Memory B cell (primary cell): ENCODE measurements at regions not wholly inside any gene's neighbourhood (a gene's known extent, or its start where the extent isn't known, plus 50 kb on each side); places are given as distances from the start of the nearest gene placed in this dataset.

Experiments
- ATAC-seq: fragments of 150-1000 bp; cut with Tn5 transposase; 2 replicates; pipeline ENCODE4 v1.10.0; 2021; ENCODE audit warnings: low read depth, mild to moderate bottlenecking, moderate library complexity
- DNase-seq, 2 donors: peaks; one replicate each; pipeline ENCODE4 v3.0.0; 2022; ENCODE audit warnings: low spot score in 2 of 2
- H3K27ac Mint-ChIP-seq: one replicate; pipeline ENCODE4 v1.8.0; 2022; ENCODE audit warnings: mild to moderate bottlenecking, moderate library complexity, mixed read lengths
- H3K27me3 Mint-ChIP-seq: one replicate; pipeline ENCODE4 v1.8.0; 2022; ENCODE audit warnings: mixed read lengths
- H3K36me3 Mint-ChIP-seq: one replicate; pipeline ENCODE4 v1.8.0; 2022; ENCODE audit warnings: mild to moderate bottlenecking, mixed read lengths
- H3K4me1 Mint-ChIP-seq: one replicate; pipeline ENCODE4 v1.8.0; 2022; ENCODE audit warnings: mixed read lengths
- H3K4me3 Mint-ChIP-seq: one replicate; pipeline ENCODE4 v1.8.0; 2022; ENCODE audit warnings: mild to moderate bottlenecking, moderate library complexity, mixed read lengths
- H3K9me3 Mint-ChIP-seq: one replicate; pipeline ENCODE4 v1.8.0; 2022; ENCODE audit warnings: mixed read lengths

DNA sequence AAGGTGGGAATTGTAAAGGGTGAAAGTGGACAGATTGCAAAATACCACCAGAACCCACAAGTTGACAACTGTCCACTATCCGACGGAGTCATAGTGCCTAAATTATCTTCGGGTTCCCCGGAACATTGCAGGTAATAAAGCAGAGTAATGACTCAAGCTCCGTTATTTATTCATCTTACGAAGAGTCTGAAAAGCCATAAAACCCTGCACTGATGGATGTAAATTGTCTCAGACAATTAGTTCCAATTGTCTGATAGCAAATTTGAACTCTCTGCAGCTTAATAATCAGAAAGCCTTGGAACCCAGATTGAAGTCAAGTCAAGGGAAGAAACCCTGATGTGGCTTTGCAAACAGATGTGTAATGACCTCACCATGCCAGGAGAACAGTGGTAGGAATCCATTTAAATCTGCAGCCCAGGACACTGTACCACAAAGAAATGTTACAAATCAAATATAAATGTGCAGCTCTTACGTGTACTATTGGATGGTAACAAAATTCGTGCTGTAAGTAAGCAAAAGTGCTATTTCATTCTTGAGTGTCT is 437.3 kb upstream of the SOX11 start:
- H3K4me3 Mint-ChIP-seq = no peak overlapping the region
- no peak overlapping the region for H3K27ac Mint-ChIP-seq
- H3K9me3 Mint-ChIP-seq = peaks cover 12% of the 10 kb centered on the region

DNA sequence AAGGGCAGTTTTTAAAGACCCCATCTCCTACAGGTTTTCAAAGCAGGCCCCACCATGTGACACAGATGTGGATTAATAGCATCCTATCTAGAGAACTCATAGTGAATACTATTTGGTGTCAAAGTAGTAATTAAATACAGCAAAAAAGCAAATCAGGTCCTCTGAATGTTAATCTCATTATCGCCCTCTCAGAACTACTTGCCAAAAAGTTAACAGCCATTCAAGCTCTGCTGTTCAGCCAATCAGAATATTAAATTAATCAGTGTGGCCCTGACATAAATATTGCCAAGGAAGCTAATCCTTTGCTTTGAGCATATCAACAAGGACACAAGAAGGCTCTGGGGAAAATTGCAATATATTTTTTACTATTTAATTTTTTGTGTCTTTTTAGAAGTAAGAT is 428.9 kb upstream of the SOX11 start:
- Mint-ChIP-seq H3K27ac (no peak overlapping the region), H3K4me3 (no peak overlapping the region), H3K27me3 (no peaks in the 10 kb centered on the region), H3K9me3 (peaks cover 19% of the 10 kb centered on the region), H3K4me1 (no peaks in the 10 kb centered on the region), H3K36me3 (no peaks in the 10 kb centered on the region)
- ATAC-seq = no peak
- DNase-seq = no peak

More for the DNA sequence above, 437.3 kb upstream of the SOX11 start:
- Mint-ChIP-seq H3K36me3 (no peaks in the 10 kb centered on the region), H3K27me3 (no peaks in the 10 kb centered on the region), H3K4me1 (no peaks in the 10 kb centered on the region)
- DNase-seq (no peak), ATAC-seq (no peak)

DNA sequence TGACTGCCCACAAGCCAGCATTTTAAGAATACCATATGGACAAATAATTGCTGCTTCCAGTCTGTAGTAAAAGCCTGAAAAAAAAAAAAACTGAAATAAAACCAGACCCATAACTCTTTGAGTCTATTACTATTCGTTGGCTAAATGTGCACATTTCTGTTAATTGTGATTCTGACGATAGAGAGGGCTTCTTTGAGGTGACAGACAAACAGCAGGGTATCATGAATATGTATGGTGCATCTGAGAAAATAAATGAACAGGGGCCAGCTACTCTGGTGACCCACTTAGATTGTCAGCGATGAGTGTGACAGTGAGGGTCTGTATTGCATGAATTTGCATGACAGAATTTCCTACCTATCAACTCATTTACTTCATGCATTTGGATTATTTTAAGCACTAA is 427.8 kb upstream of the SOX11 start:
- ATAC-seq (no peak), DNase-seq (no peak)
- Mint-ChIP-seq H3K4me1 (no peaks in the 10 kb centered on the region), H3K4me3 (no peak overlapping the region), H3K36me3 (no peaks in the 10 kb centered on the region), H3K27ac (no peak overlapping the region), H3K9me3 (peaks cover 17% of the 10 kb centered on the region), H3K27me3 (no peaks in the 10 kb centered on the region)

DNA sequence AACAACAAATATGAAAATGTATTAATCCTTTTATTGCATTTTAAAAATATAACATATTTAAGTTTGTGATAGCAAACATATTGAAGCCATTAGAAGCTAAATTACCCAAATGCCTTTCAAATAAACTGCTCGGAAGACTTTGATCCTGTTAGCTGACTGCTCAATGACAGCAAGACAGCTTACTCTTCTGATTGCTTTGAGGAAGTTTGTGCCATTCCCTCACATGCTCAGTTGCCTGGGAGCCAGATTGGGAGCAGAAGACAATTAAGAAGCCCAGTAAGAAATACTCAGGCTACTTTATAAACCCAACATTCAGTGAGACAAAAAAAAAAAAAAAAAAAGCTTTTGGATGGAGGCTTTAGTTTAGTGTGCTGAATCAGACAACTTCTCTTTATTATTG is 407.1 kb upstream of the SOX11 start:
- H3K27me3 Mint-ChIP-seq = no peaks in the 10 kb centered on the region
- DNase-seq = no peak
- no peak overlapping the region for H3K4me3 Mint-ChIP-seq

DNA sequence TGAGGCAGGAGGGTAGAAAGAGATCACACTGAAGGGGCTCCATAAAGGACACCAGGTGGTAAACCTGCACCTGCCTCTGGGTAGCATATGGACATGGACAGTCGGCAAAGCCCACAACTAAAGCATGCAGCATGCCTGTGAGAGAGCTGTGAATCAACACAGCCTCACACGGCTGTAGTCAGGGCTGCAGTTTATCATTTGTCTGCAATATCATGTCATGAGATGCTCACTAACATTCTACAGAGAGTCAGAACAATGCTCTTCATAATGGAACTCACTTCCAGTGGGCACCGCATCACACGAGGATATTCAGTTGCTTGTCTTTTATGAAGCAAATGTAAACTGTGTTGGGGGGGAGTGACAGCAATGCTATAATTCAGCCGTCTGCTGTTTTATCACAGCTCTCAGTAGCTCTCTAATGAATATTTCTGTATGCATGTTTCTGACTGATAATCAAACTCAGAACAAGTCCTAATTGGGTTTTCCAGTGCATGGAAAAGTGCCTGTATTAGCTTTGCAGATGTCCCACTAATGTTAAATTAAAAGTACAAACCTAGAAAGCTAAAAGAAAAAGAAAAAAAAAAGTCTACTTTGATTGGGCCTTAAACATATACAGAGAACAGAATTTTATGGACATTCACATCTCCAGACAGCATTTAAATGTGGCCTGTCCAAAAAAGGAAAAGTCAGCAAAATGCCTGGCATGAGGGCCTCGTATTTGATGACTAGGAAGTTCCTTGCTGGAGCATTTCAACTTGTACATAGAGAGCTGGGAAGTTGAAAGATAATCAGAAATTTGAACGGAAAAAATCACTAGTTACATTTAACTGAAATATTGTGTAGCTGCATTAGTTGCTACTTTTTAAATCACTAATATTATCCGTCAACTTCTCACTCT is 406.1 kb upstream of the SOX11 start:
- H3K27me3 Mint-ChIP-seq = no peaks in the 10 kb centered on the region
- H3K4me1 Mint-ChIP-seq = no peaks in the 10 kb centered on the region
- no peak overlapping the region for H3K27ac Mint-ChIP-seq
- no peaks in the 10 kb centered on the region for H3K36me3 Mint-ChIP-seq
- no peaks in the 10 kb centered on the region for H3K9me3 Mint-ChIP-seq
- no peak for ATAC-seq
- no peak for DNase-seq
- no peak overlapping the region for H3K4me3 Mint-ChIP-seq

More for the DNA sequence above, 407.1 kb upstream of the SOX11 start:
- Mint-ChIP-seq H3K9me3 (no peaks in the 10 kb centered on the region), H3K36me3 (no peaks in the 10 kb centered on the region), H3K4me1 (no peaks in the 10 kb centered on the region), H3K27ac (no peak overlapping the region)
- no peak for ATAC-seq

DNA sequence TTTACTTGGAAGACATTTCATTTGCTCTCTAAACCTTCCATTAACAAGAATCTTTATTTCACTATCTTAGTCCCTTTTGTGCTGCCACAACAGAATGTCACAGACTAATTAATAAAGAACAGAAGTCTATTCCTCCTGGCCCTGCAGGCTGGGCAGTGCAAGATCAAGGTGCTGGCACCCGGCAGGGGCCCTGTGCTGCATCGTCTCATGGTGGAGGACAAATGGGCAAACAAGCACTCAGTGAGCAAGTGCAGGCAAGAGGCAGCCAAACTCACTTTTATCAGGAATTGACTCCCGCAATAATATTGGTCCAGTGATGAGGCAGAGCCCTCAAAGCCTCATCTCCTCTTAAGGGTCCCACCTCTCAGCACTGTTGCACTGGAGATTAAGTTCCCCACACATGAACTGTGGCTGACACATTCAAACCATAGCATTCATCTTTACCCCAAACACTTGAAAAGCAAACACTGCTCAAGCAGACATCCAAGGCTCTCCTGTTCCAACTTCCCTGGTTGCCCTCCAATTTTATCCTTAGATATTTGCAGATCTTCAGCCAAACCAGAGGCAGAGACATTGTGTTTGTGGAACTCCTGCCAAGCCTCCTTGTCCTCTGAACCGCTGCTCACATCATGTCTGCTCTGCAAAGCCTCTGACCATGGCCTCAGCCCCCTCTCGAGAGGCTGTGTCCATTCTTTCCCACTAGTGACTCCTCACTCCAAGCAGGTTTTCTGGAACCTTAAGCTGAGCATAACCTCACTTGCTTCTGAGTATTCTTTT is 404.4 kb upstream of the SOX11 start:
- Mint-ChIP-seq H3K9me3 (no peaks in the 10 kb centered on the region), H3K36me3 (no peaks in the 10 kb centered on the region), H3K4me3 (no peak overlapping the region), H3K27ac (no peak overlapping the region), H3K4me1 (no peaks in the 10 kb centered on the region), H3K27me3 (no peaks in the 10 kb centered on the region)
- no peak for ATAC-seq
- DNase-seq = no peak

DNA sequence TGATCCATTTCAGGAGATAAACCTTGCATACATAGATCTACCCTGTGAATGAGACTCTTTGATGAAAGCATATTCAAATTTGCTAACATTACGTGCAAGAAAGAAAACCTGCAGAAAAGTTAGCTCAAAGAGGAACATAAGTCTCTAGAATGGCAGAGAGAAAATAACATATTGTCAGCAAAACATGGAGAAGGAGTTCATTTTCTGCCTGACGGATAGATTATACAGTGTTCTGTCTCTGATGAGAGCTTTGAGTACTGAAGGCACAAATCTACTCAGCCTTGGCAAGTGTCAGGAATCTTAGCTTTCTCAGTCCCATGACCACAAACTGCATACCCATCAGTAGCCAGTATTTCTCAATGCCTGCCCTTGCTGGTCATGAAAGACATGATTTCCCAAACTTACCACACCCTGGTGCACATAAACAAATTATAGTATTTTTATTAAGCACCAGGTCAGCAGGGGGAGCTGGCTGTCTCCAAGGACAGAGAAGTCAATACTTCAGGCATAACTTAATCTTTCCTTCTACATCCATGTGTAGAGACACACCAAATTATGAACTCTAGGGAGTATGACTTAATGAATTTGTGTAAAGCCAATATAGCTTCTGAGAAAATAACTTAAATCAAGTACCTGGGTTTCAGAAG is 401.2 kb upstream of the SOX11 start:
- Mint-ChIP-seq H3K4me1 (no peaks in the 10 kb centered on the region), H3K27me3 (no peaks in the 10 kb centered on the region), H3K4me3 (no peak overlapping the region), H3K9me3 (no peaks in the 10 kb centered on the region), H3K36me3 (no peaks in the 10 kb centered on the region), H3K27ac (no peak overlapping the region)
- no peak for ATAC-seq
- DNase-seq = no peak

DNA sequence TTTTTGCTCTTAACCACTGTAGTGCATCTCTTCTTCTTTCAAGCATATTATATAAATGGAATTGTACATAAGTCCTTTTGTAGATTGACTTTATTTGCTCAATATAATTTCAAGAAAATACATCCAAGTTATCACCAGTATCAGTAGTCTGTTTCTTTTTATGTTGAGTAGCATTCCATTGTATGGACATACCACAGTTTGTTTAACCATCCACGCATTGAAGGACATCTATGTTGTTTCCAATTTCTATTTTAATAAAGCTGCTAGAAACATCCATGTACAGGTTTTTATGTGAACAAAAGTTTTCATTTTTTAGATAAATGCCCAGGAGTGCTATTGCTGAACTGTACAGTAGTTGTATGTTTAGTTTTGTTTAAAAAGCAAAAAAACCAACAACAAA is 387.5 kb upstream of the SOX11 start:
- Mint-ChIP-seq H3K4me3 (no peak overlapping the region), H3K27ac (no peak overlapping the region), H3K27me3 (no peaks in the 10 kb centered on the region), H3K4me1 (no peaks in the 10 kb centered on the region), H3K36me3 (no peaks in the 10 kb centered on the region), H3K9me3 (peaks cover 13% of the 10 kb centered on the region)
- DNase-seq (no peak), ATAC-seq (no peak)

DNA sequence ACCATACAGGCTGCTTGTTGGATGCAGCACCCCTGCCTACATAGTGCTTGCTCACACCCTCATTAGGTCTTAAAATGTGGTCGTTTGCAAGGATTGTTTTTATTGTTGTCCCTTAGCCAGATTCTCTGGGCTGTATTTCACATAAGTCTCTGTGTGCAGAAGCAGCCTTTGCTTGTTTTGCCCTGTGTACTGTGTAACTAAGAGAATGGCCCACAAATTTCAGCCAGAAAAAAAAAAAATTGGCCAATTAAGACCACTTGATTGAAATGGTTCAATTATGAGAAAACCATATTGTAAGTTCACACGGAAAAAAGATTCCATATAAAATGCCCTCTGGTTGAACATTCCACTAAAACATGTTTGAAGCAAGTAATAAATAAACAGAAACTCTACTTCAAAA is 377.1 kb upstream of the SOX11 start:
- Mint-ChIP-seq H3K27me3 (no peaks in the 10 kb centered on the region), H3K4me1 (no peaks in the 10 kb centered on the region), H3K4me3 (no peak overlapping the region), H3K36me3 (no peaks in the 10 kb centered on the region), H3K27ac (no peak overlapping the region), H3K9me3 (peaks cover 3% of the 10 kb centered on the region)
- no peak for ATAC-seq
- no peak for DNase-seq

DNA sequence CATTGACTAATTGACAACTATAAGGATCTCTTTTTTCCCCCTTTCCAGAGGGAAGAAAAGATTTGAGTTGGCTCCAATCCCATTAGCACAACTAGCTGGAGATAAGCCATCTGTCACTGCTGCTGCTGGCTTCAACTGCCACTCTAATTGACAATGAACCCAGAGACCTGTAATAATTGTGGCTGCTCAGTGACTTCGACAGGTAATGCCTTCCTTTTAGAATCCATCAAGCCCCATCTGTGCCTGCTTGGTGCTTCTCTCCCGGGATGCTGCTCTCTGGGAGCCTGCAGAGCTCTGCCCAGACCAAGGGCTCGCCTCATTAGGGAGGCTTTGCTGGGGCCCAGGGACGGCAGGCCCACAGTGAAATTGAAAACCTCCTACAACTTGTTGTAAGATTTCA is 376.7 kb upstream of the SOX11 start:
- ATAC-seq (no peak), DNase-seq (no peak)
- Mint-ChIP-seq H3K27ac (no peak overlapping the region), H3K36me3 (no peaks in the 10 kb centered on the region), H3K4me1 (no peaks in the 10 kb centered on the region), H3K4me3 (no peak overlapping the region), H3K27me3 (no peaks in the 10 kb centered on the region), H3K9me3 (no peaks in the 10 kb centered on the region)

DNA sequence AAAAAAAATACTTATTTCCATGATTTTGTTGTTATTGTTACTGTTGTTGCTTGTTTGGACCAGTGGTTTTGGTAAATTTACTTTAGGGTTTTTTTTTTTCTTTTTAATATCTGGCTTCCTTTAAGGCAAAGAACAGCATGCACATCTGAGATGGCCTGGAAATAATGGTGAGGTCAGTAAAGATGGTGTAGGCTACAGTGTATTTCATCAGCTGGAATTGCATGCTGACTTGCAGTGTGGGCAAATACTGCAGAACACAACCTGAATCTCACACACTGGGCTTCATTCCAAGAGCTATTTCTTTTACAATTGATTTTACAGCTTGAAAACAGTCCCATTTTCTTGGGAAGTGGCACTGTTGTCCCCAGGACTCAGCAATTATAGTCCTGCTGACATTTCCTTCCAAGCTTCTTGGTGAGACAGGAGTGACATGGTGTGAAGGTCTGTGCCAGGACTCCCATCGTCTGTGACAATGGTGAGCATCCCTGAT is 376.1 kb upstream of the SOX11 start:
- H3K4me1 Mint-ChIP-seq = no peaks in the 10 kb centered on the region
- DNase-seq (no peak), ATAC-seq (no peak)
- H3K36me3 Mint-ChIP-seq = no peaks in the 10 kb centered on the region
- no peak overlapping the region for H3K4me3 Mint-ChIP-seq
- H3K27me3 Mint-ChIP-seq = no peaks in the 10 kb centered on the region
- H3K27ac Mint-ChIP-seq = no peak overlapping the region
- no peaks in the 10 kb centered on the region for H3K9me3 Mint-ChIP-seq

DNA sequence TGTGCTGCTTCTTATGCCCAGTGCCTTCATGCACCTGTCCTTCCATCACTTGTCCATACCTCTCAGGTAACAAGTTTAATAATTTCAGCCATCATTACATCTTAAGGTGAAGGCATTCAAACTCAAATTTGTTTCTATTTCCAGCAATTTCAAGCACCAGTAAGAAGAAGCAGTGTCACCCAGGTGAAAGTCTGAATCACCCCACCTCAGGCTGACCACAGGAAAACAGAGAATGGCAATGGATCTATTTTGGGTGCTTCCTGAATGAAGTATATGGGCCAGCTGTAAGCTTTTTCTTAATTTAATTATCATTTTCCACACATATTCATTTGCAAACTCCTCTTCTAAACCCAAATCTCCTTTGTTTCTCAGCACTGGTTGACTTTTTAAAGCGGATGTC is 372.7 kb upstream of the SOX11 start:
- Mint-ChIP-seq H3K4me3 (no peak overlapping the region), H3K27me3 (no peaks in the 10 kb centered on the region), H3K27ac (no peak overlapping the region), H3K4me1 (no peaks in the 10 kb centered on the region), H3K36me3 (no peaks in the 10 kb centered on the region), H3K9me3 (no peaks in the 10 kb centered on the region)
- no peak for ATAC-seq
- no peak for DNase-seq

DNA sequence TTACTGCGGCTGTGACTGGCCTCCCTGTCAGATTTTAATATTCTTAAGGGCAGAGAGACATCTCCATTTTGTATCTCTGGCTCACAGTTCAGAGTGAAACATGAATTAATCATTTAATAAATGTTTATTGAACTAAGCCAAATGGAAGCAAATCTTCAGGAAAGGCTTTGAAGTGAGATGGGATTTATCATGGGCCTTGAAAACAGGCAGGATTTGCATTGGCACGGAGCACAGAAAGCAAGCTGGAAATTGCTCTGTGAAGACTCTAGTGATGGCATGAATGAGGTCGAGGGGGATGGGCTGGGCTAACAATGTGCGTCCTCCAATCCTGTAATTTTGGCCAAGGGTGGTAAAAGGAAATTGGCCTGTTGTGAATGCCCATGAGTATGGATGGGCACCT is 369.8 kb upstream of the SOX11 start:
- H3K4me3 Mint-ChIP-seq = no peak overlapping the region
- no peaks in the 10 kb centered on the region for H3K36me3 Mint-ChIP-seq
- no peaks in the 10 kb centered on the region for H3K27me3 Mint-ChIP-seq
- no peak for ATAC-seq
- H3K9me3 Mint-ChIP-seq = peaks cover 2% of the 10 kb centered on the region
- DNase-seq = no peak
- no peak overlapping the region for H3K27ac Mint-ChIP-seq
- H3K4me1 Mint-ChIP-seq = no peaks in the 10 kb centered on the region

DNA sequence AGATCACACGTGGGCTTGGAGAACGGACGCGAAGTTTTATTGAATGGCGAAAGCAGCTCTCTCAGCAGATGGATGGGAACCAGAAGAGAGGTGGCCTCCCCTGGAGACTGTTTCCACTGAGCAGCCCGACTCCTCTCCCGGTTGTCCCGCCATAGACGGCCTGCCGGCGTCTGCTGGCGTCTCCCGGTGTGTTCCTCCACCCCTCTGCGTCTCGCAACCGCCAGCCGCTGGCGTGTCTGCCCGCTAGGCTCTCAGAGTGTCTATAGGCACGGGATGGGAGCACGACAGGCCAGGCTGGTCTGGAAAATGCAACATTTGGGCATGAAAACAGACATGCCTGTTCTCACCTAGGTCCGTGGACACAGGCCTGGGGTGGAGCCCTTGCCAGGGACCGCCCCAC is 366.7 kb upstream of the SOX11 start:
- no peak for DNase-seq
- peaks cover 2% of the 10 kb centered on the region for H3K9me3 Mint-ChIP-seq
- no peak overlapping the region for H3K4me3 Mint-ChIP-seq
- H3K4me1 Mint-ChIP-seq = no peaks in the 10 kb centered on the region
- ATAC-seq = no peak
- H3K27ac Mint-ChIP-seq = no peak overlapping the region
- no peaks in the 10 kb centered on the region for H3K36me3 Mint-ChIP-seq
- H3K27me3 Mint-ChIP-seq = no peaks in the 10 kb centered on the region
